ENCODE measurements at regions not wholly inside any gene's neighbourhood (a gene's known extent, or its start where the extent isn't known, plus 50 kb on each side); places are given as distances from the start of the nearest gene placed in this dataset.

DNA sequence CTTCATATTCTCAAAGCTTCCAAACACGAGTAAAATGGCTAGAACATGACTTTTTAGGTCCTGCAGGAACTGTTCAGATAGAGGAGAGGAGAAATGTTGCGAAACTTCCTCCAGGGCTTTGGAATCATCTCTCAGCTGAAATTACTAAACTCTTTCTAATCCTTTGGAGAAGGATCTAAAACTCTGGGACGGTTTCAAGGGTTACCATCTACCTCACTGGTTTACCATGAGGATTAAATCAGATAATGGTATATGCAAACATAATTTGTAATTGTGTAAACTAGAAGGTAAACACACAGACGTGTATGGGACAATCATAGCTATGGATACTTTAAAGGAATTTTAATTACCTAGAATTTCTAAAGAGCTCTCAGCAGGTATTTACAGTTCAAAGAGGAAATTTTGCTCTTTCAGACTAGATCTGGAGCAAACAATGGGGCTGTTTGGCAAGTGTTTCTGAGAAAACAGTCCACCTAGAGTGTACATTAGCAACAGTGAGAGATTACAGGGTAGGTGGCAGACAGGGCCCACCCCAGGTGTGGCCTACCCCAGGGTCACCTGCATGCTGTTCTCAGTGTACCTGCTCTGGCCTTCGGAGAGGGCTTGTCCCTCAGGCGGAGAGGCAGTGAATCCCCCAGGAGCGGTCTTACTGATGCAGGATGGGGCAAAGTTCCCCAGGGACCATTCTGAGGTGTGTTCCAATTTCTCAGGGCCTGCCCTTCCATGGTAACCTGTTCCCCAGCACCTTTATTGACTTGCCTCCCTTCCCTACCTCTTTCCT, 124.7 kb upstream of the MAX start (continued):
- TF ChIP-seq, protein P1, sequence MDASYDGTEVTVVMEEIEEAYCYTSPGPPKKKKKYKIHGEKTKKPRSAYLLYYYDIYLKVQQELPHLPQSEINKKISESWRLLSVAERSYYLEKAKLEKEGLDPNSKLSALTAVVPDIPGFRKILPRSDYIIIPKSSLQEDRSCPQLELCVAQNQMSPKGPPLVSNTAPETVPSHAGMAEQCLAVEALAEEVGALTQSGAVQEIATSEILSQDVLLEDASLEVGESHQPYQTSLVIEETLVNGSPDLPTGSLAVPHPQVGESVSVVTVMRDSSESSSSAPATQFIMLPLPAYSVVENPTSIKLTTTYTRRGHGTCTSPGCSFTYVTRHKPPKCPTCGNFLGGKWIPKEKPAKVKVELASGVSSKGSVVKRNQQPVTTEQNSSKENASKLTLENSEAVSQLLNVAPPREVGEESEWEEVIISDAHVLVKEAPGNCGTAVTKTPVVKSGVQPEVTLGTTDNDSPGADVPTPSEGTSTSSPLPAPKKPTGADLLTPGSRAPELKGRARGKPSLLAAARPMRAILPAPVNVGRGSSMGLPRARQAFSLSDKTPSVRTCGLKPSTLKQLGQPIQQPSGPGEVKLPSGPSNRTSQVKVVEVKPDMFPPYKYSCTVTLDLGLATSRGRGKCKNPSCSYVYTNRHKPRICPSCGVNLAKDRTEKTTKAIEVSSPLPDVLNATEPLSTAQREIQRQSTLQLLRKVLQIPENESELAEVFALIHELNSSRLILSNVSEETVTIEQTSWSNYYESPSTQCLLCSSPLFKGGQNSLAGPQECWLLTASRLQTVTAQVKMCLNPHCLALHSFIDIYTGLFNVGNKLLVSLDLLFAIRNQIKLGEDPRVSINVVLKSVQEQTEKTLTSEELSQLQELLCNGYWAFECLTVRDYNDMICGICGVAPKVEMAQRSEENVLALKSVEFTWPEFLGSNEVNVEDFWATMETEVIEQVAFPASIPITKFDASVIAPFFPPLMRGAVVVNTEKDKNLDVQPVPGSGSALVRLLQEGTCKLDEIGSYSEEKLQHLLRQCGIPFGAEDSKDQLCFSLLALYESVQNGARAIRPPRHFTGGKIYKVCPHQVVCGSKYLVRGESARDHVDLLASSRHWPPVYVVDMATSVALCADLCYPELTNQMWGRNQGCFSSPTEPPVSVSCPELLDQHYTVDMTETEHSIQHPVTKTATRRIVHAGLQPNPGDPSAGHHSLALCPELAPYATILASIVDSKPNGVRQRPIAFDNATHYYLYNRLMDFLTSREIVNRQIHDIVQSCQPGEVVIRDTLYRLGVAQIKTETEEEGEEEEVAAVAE (CRISPR knock-in tag; IDR thresholded peaks at IDR 0.05; ENCODE audit: borderline replicate concordance): no peak
- no peak for TF ChIP-seq EED (CRISPR knock-in tag; IDR thresholded peaks at IDR 0.05)
- TF ChIP-seq, protein P2, sequence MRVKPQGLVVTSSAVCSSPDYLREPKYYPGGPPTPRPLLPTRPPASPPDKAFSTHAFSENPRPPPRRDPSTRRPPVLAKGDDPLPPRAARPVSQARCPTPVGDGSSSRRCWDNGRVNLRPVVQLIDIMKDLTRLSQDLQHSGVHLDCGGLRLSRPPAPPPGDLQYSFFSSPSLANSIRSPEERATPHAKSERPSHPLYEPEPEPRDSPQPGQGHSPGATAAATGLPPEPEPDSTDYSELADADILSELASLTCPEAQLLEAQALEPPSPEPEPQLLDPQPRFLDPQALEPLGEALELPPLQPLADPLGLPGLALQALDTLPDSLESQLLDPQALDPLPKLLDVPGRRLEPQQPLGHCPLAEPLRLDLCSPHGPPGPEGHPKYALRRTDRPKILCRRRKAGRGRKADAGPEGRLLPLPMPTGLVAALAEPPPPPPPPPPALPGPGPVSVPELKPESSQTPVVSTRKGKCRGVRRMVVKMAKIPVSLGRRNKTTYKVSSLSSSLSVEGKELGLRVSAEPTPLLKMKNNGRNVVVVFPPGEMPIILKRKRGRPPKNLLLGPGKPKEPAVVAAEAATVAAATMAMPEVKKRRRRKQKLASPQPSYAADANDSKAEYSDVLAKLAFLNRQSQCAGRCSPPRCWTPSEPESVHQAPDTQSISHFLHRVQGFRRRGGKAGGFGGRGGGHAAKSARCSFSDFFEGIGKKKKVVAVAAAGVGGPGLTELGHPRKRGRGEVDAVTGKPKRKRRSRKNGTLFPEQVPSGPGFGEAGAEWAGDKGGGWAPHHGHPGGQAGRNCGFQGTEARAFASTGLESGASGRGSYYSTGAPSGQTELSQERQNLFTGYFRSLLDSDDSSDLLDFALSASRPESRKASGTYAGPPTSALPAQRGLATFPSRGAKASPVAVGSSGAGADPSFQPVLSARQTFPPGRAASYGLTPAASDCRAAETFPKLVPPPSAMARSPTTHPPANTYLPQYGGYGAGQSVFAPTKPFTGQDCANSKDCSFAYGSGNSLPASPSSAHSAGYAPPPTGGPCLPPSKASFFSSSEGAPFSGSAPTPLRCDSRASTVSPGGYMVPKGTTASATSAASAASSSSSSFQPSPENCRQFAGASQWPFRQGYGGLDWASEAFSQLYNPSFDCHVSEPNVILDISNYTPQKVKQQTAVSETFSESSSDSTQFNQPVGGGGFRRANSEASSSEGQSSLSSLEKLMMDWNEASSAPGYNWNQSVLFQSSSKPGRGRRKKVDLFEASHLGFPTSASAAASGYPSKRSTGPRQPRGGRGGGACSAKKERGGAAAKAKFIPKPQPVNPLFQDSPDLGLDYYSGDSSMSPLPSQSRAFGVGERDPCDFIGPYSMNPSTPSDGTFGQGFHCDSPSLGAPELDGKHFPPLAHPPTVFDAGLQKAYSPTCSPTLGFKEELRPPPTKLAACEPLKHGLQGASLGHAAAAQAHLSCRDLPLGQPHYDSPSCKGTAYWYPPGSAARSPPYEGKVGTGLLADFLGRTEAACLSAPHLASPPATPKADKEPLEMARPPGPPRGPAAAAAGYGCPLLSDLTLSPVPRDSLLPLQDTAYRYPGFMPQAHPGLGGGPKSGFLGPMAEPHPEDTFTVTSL (CRISPR knock-in tag; IDR thresholded peaks at IDR 0.05; ENCODE audit: borderline replicate concordance): peak; percentile 86; the same call in 1 of the 2 replicates
- TF ChIP-seq RCOR2 (CRISPR knock-in tag; IDR thresholded peaks at IDR 0.05): peak; percentile 94
- TF ChIP-seq, protein P3, sequence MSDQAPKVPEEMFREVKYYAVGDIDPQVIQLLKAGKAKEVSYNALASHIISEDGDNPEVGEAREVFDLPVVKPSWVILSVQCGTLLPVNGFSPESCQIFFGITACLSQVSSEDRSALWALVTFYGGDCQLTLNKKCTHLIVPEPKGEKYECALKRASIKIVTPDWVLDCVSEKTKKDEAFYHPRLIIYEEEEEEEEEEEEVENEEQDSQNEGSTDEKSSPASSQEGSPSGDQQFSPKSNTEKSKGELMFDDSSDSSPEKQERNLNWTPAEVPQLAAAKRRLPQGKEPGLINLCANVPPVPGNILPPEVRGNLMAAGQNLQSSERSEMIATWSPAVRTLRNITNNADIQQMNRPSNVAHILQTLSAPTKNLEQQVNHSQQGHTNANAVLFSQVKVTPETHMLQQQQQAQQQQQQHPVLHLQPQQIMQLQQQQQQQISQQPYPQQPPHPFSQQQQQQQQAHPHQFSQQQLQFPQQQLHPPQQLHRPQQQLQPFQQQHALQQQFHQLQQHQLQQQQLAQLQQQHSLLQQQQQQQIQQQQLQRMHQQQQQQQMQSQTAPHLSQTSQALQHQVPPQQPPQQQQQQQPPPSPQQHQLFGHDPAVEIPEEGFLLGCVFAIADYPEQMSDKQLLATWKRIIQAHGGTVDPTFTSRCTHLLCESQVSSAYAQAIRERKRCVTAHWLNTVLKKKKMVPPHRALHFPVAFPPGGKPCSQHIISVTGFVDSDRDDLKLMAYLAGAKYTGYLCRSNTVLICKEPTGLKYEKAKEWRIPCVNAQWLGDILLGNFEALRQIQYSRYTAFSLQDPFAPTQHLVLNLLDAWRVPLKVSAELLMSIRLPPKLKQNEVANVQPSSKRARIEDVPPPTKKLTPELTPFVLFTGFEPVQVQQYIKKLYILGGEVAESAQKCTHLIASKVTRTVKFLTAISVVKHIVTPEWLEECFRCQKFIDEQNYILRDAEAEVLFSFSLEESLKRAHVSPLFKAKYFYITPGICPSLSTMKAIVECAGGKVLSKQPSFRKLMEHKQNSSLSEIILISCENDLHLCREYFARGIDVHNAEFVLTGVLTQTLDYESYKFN (CRISPR knock-in tag; conservative IDR thresholded peaks at IDR 0.05): peak; percentile 91
